ENCODE measurements at regions not wholly inside any gene's neighbourhood (a gene's known extent, or its start where the extent isn't known, plus 50 kb on each side); places are given as distances from the start of the nearest gene placed in this dataset.

DNA sequence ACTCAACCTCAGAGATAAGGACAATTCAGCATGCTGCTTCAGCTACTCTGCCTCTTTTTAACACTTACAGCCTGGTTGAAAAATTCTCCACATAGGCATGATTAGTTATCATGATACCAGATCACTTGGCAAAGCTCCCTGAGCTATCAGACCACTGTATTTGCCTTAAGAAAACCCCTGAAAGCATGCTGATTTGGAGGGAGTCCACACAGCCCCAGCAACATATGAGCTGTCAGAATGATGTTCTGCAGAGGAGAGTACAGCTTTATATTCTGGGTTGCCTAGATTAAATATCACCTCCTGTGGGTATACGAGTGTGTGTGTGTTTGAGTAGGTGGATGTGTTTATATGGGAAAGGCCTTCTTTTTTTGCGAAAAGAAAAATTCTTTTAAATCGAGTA lies 170.2 kb upstream of the CHRM2 start:
- no peak for DNase-seq (ENCODE audit: low spot score)
- ChIA-PET POLR2A (ENCODE audit: low non-redundant PET) (no interaction called here), CTCF (no interaction called here)
- TF ChIP-seq CTCF (conservative IDR thresholded peaks at IDR 0.05; ENCODE audit: low read depth) = no peak
- H3K27ac ChIP-seq = no peak overlapping the region

- DNase-seq (ENCODE audit: low spot score) = no peak
- no peak overlapping the region for H3K27ac ChIP-seq
- ChIA-PET POLR2A (ENCODE audit: low non-redundant PET) (no interaction called here), CTCF (no interaction called here)
- TF ChIP-seq CTCF (conservative IDR thresholded peaks at IDR 0.05; ENCODE audit: low read depth) = no peak
Measured at GRCh38 chr7:136697271-136697670, 171.2 kb upstream of the CHRM2 start.

DNA sequence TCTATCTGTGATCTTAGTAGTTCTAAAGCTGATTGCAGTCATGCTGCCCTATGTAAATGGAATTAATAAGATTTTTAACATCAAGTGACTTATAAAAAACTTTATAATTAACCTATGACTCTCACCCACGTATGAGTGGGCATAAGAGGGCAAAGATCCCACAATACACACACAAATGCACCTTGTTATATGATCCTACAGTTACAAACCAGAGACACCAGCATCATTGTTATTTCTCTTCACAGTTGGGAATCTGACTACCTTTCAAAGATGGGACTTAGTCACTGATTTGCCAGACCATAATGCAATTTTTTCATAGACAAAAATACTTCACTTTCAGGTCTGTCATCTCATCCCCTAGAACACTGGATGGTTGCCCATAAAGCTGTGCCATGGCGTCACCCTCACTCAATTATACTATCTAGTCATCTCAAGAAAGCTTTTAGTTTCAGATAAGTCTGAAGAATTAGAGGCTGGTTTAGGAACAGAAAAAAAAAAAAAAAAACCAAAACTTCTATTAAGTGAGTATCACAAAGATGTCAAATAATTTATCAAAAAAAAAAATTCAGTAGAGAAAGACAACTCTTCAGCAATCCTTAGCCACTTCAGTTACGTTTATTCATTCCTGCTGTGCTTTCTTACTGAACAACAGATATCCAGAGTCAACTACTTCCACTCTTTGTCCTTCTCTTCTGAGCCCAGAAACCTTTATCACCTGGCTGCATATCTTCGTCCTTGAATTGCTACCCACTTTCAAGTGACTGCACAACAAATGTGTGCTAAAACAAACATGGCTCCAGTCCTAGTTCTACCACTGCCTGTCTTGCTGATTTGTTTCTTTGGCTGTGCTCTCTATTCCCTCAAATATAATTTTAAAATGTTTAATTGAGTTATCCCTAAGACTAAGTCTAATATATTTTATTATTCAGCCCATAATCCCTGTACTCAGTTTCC lies 175.0 kb upstream of the CHRM2 start:
- no peak for DNase-seq (ENCODE audit: low spot score)
- no peak overlapping the region for H3K27ac ChIP-seq
- ChIA-PET POLR2A (ENCODE audit: low non-redundant PET) (no interaction called here), CTCF (no interaction called here)
- no peak for TF ChIP-seq CTCF (conservative IDR thresholded peaks at IDR 0.05; ENCODE audit: low read depth)

GRCh38 chr7:136692221-136692620 lies 176.2 kb upstream of the CHRM2 start:
- ChIA-PET POLR2A (ENCODE audit: low non-redundant PET) (no interaction called here), CTCF (no interaction called here)
- DNase-seq (ENCODE audit: low spot score) = no peak
- TF ChIP-seq CTCF (conservative IDR thresholded peaks at IDR 0.05; ENCODE audit: low read depth) = no peak
- no peak overlapping the region for H3K27ac ChIP-seq

DNA sequence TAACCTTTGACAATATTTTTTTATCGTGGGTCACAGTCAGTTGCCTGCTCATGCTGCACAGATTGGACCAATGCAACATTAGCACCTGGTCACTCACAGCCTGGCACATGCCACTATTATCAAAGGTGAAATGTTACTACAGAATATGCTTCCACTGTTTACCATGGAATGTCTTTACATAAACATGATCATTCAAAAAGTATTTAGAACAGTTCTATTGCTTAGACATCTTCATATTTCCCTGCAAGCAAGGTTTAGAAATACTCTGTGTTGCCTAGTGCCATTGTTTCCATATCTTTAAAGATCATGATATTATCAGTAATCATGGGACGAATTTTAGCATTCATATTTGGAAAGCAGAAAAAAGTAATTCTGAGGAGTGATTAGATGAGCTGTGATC lies 179.9 kb upstream of the CHRM2 start:
- CTCF ChIA-PET = interaction anchor here (0.5 to 0.7 kb wide), 2 partner anchors 9 to 82 kb away, joined by 3 to 4 read pairs; no protein-coding TSS in a partner anchor
- no peak for TF ChIP-seq CTCF (conservative IDR thresholded peaks at IDR 0.05; ENCODE audit: low read depth)
- no peak for DNase-seq (ENCODE audit: low spot score)
- POLR2A ChIA-PET (ENCODE audit: low non-redundant PET) = no interaction called here
- H3K27ac ChIP-seq = no peak overlapping the region

DNA sequence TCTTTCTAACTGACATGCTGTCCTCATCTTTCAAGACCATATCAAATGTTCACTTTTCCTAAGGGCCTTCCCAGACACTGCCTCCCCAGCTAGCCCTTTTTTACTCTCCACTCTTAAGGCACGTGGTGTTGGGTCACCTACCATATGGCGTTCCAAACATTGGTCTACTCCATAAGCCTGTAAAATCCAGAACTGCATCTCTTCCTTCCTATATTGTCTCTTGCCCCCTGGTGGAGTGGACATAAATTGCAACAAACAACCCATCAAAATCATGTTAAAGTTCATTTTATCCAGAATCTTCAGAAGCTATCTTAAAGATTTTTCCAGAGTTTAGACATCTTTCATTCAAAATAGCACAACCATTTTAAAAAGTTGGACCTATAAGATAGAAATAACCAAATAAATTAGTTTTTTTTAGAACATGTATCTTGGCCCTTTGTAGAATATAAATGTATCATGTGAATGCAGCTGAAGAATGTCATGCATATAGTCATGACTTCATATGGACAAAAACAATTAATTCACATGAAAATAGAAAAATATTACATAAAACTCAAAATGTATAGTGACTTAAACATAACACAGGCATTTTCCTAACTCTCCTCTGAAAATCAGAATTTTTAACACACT lies 180.6 kb upstream of the CHRM2 start:
- DNase-seq (ENCODE audit: low spot score) = no peak
- ChIA-PET POLR2A (ENCODE audit: low non-redundant PET) (no interaction called here), CTCF (interaction anchor here (0.5 to 0.7 kb wide), 2 partner anchors 9 to 81 kb away, joined by 3 to 4 read pairs; no protein-coding TSS in a partner anchor)
- TF ChIP-seq CTCF (conservative IDR thresholded peaks at IDR 0.05; ENCODE audit: low read depth) = peak; percentile 60
- no peak overlapping the region for H3K27ac ChIP-seq

All from RWPE1 (cell line).